Thyroid gland (tissue), 4 donors: ENCODE measurements at regions not wholly inside any gene's neighbourhood (a gene's known extent, or its start where the extent isn't known, plus 50 kb on each side); places are given as distances from the start of the nearest gene placed in this dataset.

Experiments
- CTCF ChIP-seq, 6 experiments: fragments of 200-600 bp in 3 of 6; fragments of 450-650 bp in 3 of 6; sonication (generic) in 3 of 6; IDR thresholded peaks; one replicate each; pipeline ENCODE4 v1.5.1; 2016 to 2019; ENCODE audit warnings: antibody characterized with exemption in 6 of 6, mild to moderate bottlenecking in 2 of 6, inconsistent platforms in 1 of 6, moderate library complexity in 1 of 6
- POLR2A ChIP-seq, 2 donors: fragments of 450-650 bp; IDR thresholded peaks; one replicate each; pipeline ENCODE4 v1.6.1; 2017; ENCODE audit warnings: antibody characterized with exemption in 2 of 2, mild to moderate bottlenecking in 2 of 2, moderate library complexity in 1 of 2

GRCh38 chr3:13249664-13250390 lies 170.3 kb downstream of the NUP210 start:
- TF ChIP-seq CTCF (IDR thresholded peaks at IDR 0.05) (no peak), POLR2A (IDR thresholded peaks at IDR 0.05) (no peak)
